ENCODE measurements at regions not wholly inside any gene's neighbourhood (a gene's known extent, or its start where the extent isn't known, plus 50 kb on each side); places are given as distances from the start of the nearest gene placed in this dataset.

DNA sequence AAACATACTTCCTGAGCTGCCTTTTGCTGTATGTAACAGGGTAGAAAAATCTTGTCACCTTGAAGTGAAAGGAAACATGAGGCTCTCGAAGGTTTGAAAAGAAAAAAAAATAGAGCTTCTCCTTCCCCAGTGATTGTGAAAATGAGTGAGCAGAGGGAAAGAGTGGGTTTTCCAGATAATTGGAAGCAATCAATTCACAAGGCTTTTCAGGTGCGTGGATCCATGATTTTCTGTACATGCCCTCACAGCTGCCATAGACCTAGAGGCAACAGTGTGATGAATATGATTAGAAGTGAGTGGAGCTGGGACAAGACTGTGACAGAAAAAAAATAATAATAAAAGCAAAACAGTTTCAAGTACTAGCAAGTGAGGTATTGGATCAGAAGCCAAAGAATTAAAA is 1422.5 kb upstream of the CDH6 start:
- no peak for DNase-seq

DNA sequence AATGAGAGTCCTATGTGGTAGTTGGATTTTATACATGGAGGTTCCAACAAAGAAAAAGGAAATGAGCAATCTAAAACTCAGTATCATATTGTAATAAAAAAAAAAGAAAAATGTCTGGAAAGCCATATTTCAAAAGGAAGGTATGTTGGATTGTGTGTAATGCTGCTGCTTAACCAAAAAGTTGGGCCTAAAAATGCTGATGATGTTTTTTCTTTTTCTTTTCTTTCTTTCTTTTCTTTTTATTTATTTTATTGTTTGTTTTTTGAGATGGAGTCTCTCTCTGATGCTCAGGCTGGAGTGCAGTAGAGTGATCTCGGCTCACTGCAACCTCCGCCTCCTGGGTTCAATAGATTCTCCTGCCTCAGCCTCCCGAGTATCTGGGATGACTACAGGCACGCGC is 1424.0 kb upstream of the CDH6 start:
- no peak for DNase-seq

DNA sequence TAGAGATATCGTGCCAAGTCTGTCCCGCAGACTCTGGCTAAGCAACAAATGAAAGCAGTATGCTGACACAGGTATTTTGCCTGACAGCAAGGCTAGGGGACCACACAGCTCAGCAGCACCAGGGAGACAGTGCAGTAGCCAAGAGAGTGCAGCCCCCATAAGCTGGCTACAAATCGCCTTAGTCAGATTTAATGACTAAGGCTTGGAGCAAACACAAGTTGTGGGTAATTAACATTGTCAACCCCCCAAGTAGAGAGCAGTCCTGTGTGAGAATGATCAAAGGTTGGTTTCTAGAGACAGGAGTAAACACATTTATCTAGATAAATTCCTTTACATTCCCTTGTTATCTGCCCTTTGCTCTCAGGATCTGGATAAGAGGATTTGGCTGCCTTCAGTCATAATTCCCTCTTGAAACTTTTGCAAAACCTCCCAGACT is 1434.5 kb upstream of the CDH6 start:
- no peak for DNase-seq

DNA sequence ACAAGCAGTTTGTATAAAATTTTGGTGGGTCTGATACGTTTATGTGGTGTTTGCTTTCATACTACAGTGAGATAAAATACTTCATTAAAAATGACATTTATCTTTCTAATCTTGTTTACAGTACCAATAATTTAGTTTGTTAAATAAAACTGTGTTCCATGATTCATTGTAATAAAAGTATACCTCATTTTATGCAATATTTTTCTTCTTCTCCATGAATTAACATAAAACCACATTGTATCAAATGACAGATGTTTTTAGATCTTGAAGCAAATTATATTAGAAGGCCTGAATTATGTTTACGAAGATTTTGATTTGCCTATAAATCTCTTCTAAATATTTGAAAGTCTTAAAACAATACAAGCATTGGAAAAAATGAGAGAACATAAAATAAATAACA is 1443.0 kb upstream of the CDH6 start:
- DNase-seq = no peak

DNA sequence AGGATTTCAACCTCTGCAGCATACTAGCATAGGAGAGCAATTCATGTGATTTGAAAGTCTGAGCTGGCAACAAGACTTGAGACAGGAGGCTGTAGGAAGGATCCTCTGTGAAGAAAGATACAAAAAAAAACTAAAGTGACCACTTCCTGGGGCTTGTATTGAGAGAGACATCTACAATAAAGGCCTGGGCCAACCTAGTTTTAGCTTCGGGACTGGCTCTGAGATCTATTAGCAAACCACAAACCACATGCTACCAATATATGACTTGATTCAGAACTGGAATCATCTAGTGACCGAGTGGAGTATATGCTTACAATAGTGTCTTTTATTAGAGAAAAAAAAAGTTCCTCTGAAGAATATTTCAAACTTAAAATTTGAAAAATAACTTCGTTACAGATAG is 1448.9 kb upstream of the CDH6 start:
- DNase-seq = no peak

DNA sequence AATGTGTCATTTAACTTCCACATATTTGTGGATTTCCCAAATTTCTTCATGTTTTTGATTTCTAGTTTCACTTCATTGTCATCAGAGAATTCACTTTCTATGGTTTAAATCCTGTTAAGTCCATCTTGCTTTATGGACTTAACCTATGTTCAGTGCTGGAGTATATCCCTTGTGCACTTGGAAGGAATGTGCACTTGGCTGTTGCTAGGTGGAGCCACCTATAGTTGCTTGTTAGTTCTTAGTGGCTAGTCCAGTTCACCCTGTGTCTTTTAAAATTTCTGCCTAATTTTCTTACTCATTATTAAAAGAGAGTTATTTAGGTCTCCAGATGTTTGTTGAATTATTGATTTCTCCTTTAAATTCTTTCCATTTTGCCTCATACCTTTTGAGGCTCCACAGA is 1472.5 kb upstream of the CDH6 start:
- DNase-seq = no peak

DNA sequence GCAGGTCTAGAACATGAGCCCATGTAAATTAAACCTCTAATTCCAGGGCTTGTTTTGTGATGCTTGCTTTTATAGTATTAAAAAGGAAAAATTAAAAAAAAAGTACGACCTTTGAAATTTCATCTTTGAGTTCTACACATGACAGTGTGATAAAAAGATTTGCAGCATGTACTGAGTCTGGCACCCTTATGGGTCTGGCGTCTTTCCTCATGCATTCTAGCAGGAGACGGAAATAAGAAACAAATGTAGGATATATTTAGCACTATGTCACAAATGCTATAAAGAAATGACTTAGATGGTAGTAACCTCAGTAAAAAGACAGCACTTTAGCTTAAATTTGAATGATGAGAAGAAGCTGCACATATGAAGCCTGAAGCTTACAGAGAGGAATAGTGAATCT is 1474.3 kb upstream of the CDH6 start:
- no peak for DNase-seq

DNA sequence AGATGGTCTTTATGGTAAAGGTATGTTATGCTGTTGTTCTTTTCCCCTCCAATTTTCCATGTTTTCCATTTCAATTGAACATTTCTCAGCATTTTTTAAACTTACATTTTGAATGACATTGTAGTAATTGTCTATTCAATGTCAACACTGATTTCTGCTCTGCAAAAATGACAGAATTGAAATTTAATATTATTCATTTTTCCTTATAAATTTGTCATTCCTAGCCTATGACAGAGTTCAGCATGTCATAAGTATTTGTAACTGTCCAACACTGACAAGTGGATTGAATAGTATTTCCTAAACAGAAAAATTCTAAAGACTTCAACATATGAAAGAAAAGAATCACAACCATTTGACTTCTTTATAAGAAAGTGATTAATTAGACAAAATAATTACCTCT is 1478.3 kb upstream of the CDH6 start:
- no peak for DNase-seq

DNA sequence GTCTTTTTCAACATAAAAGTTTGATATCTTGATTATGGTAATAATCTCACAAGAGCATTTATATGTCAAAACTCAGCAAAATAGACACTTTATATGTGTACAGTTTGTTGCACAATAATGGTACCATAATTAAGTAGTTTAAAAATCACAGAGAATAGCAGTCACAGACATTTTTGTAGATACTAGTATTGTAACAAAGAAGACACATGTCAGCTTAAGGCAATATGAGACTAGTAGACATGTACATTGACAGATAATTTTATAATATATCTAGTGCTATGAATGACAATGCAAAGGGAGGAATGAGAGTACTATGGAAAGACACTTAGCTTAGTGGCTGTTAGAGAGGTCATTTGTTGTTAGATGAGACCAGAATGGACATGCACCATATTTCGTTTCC is 1490.6 kb upstream of the CDH6 start:
- no peak for DNase-seq

DNA sequence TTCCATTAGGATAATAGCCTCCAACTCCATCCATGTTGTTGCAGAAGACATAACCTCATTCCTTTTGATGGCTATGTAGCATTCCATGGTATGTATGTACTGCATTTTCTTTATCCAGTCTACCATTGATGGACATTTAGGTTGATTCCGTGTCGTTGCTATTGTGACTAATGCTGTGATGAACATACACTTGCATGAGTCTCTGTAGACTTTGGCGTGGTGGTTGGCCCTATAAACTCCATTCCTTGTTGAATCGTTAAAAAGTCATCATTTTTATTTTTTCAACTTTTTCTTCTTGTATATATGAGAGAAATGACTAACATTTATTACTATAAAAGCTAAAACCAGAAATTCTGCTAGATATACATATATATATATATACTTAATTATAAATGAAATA is 1491.9 kb upstream of the CDH6 start:
- DNase-seq = no peak

DNA sequence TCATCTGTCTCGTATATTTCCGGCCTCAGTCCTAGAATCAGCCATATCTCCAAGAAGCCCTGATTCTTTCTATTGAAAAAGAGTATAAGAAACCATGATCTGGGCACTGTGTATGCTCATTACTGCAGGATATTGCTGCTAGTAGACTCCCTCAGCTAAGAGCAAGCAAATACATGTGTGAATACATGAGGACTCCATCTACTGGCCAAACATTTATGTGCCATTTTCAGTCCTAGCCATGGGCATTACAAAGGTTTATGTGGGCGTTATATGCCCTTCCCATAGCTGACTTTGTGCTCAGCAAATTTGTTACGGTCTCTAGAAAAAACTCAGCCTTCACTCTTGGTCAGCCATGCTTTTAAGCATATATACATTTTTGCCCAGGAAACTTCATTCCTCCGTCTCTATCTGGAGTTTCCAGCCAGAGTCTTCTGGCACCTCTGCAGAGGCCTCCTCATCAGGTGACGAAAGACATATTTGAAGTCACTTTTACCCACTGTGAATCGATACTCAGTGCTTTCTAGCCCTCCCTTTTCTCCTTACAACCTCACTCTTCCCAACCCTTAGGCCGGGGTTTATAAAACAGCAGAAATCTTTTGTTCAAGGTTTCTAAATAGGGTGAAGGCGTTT is 1495.6 kb upstream of the CDH6 start:
- DNase-seq = no peak

DNA sequence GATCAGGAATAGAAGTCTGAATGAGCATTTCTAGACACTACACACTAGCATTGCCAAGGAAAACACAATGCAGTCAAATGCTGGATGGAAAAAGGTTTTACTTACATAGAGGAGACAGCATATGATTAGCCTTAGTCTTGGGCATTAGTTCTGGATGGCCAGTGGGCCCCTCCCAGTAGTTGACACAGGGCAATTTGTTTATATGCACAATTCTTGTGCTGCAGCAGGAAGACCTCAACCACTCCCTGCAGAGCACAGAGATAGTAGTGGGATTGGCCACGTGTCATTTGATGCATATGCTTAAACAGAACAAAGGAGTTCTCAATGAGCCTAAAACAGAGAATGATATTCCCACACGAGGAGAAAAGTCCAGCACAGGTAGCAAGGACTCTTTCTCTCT is 1496.2 kb upstream of the CDH6 start:
- DNase-seq = no peak

DNA sequence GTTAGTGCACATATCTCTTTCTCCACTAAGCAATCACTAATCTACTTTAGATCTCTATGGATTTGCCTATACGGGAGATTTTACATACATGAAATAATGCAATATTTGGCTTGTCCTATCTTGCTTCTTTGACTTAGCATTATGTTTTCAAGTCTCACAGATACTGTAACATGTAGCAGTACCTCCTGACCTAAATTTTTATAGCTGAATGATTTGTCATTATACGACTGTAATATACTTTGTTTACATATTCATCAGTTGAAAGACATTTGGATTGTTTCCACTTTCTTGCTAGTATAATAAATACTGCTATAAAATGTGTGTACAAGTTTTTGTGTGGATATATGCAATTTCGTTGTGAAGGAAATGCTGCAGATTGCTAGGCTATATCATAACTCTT is 1520.8 kb upstream of the CDH6 start:
- no peak for DNase-seq

DNA sequence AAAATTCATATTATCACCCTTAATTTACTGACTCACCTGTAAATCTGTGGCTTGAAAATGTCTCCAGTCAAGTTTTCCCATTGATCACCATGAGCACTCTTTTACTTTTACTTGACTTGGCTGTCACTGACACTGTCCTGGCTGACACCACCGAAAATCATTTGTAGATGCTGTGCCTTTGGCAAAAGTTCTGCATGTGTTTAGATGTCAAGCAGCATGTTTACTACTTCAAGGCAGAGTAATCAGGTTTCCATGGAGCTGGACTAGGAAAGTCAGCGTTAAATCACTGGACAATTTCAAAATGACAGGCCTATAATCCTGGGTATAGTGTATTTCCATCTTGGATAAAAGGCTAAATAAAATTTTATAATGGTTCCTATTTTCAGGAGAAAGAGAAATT is 1530.6 kb upstream of the CDH6 start:
- DNase-seq = no peak

DNA sequence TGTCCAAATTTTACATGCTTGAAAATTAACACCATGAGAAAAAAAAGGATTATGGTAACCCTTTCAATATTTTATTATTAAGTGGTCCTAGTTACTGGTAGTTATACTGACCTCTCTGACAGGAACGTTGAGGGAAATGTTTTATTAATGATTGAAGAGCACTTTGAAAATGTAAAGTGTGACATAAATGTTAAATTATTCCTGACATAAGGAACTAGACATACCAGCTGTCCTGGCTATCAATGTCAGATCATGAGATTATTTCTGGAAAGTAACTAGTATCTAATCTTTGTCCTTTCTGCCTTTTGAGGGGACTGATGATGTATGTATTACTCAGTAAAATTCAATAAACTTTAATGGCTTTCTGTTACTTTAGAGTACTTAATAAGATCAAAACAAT is 1538.5 kb upstream of the CDH6 start:
- no peak for DNase-seq

DNA sequence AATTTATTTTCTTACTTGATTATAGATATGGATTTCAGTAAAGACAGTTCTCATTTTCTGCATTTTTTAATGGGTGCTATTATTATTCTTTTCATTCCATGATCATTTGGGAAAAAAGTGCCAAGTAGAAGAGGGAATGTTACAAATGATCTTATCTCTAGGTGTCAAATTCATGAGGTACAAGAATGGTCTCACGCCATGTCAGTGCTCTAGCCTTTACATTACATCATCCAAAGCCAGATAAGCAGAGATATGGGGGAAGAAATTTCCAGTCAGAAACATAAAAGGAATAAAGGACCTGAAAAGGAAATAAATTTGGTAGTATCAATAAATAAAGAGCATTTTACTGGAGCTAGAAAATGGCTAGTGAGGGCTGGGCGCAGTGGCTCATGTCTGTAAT is 1544.2 kb upstream of the CDH6 start:
- no peak for DNase-seq

DNA sequence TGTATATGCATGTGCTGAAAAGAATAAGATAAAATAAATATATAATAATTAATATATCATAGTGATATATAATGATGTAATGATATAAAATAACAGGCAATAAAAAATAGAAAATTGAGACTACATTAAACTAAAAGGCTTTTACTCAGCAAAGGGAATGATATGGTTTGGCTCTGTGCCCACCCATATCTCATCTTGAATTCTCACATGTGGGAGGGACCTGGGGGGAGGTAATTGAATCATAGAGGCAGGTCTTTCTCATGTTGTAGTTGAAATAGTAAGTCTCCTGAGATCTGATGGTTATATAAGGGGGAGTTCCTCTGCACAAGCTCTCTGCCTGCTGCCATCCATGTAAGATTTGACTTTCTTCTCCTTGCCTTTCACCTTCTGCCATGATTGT is 1550.9 kb upstream of the CDH6 start:
- DNase-seq = no peak

DNA sequence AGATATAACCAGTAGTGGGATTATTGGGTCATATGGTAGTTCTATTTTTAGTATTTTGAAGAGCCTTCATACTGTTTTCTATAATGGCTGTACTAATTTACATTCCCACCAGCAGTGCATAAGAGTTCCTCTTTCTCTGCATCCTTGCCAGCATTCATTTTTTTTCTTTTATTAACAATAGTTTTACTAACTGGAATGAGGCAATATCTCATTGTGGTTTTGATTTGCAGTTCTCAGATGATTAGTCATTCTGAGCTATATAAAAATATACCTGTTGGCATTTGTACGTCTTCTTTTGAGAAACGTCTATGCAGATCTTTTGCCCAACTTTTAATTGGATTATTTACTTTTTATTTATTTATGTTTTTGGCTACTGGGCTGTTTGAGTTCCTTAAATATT is 1579.3 kb upstream of the CDH6 start:
- no peak for DNase-seq

DNA sequence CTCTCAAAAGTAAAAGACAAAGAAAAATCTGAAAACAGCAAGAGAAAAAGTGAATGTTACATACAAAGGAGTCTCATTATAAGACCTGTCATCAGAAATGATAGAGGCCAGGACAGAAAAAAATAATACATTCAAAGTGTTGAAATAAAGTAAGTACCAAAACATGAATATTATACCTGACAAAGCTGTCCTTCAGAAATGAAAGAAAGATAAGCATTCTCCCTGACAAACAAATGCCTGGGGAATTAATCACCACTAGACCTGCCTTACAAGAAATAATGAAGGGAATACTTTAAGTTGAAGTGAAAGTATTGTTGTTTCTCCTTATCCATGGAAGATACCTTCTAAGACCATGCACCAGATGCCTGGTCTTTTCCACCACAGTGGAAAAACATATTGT is 1605.2 kb upstream of the CDH6 start:
- no peak for DNase-seq

DNA sequence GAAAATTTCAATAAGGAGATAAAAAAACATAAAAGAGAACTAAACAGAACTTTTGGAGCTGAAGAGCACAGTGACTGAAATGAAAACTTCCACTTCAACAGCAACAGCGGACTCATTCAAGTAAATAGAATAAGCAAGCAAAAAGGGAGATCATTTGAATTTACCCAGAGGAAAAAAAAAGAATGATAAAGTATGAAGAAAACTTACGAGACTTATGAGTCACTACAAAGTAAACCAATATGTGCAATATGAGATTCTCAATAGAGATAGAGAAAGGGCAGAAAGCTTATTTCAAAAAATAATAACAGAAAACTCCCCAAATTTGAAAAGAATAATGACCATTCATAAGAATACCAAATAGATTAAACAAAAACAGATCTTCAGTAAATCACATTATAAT is 1605.7 kb upstream of the CDH6 start:
- no peak for DNase-seq

DNA sequence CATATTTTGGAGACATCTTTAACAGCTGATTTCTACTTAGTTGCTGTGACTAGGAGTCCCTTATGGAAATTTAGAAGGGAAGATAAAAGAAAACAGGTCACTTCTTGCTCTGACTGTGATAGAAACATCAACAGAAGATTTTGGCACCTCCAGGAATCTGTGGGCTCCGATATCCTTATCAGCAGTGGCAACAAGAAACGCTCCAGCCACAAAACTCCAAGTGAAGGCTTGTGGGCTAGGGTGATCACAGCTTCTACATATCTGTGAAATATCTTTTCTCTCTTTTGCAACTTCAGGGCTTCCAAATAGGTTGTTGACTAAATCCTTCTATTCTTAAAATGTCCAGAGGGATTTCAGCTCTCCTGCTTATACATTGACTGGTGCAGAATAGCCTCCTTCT is 1625.5 kb upstream of the CDH6 start:
- DNase-seq = no peak

DNA sequence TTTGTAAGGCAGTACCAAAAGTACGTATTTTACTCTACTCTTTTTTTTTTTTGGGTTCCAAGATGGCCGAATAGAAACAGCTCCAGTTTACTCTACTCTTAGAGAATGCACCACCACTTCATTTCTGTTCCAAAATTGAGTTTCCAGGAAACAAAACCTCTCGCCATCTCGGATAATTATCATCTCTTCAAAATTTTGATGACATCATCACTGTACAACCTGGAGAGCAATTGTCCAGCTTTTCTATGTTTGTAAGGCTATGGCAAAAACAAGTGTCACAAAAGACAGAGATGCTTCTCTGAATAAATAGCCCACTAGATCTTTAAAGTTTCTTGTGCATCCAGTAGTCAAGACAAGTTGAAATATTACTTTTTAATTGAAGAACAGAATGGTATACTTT is 1631.9 kb upstream of the CDH6 start:
- DNase-seq = no peak

DNA sequence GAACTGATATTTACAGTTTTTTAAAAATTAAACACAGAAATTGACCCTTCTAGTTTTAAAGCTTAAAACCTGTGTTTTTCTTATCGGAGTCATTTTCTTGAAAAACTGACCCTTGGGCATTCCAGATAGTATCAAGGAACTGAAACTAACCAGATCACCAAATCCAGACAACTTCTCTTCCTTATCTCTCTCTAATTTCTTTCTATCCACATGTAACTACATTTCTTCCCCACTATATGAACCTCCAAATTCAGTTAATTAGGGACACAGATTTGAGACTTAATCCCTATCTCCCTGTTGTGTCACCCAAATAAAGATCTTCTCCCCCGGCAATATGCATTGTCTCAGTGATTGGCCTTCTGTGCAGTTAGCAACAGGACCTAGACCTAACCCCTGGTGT is 1643.0 kb upstream of the CDH6 start:
- no peak for DNase-seq

DNA sequence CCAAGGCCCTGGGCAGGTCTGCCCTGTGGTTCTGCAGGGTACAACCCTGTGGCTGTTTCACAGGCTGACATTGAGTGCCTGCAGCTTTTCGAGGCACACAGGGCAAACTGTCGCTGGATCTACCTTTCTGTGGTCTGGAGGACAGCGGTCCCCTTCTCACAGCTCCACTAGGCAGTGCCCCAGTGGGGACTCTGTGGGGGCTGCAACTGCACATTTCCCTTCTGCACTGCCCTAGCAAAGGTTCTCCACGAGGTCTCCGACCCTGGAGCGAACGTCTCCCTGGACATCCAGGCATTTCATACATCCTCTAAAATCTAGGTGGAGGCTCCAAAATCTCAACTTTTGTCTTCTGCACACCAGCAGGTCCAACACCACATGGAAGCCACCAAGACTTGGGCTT is 1645.2 kb upstream of the CDH6 start:
- DNase-seq = no peak

DNA sequence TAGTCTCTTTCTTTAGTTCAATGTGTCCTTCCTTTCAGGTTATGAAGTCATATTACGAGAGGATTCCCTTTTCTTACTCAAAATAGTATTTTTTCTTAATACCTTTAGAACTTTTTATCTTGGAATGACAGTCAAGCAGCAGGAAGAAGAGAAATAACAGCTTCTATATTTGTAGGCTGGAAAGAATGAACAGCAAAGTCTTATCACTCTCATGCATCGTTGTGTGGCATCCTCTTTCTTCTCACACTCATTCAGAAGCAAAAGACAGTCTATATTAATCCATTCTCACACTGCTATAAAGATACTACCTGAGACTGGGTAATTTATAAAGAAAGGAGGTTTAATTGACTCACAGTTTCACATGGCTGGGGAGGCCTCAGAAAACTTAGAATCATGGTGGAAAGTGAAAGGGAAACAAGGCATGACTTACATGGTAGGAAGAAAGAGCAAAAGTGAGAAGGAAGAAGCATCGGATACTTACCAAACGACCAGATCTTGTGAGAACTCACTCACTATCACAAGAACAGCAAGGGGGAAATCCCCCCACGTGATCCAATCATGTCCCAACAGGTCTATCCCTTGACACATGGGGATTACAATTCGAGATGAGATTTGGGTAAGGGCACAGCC is 1646.1 kb upstream of the CDH6 start:
- no peak for DNase-seq

DNA sequence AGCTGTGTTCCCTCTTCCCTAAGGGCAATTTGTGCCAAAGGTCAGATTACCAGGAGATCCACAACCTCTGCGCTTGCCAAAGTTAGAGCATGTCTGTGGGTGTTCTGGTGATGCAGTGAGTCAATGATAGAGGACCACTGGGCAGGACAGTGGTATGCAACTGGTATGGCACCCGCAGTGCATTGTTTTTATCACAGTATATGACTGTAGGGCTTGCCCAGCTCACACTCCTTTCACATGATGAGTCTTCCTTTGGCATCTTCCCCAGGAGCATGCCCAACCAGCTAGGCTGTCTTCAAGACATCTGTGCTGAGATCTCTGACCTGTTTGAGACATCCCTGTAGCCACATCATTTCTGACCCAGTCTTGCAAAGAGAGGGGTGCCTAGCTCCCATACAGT is 1650.0 kb upstream of the CDH6 start:
- no peak for DNase-seq
